UCSD-AML1 (cell line): ENCODE measurements at regions not wholly inside any gene's neighbourhood (a gene's known extent, or its start where the extent isn't known, plus 50 kb on each side); places are given as distances from the start of the nearest gene placed in this dataset.
"Not testable (repeated sequence)": the region's sequence is repeated elsewhere in the genome, so short reads cannot be mapped to it uniquely, and the experiment has no call there.

Source experiments
- DNase-seq: peaks from one replicate; lab custom pipeline; 2025; ENCODE audit not compliant: unreplicated experiment; lab: John Stamatoyannopoulos, UW

GRCh38 chr5:98179791-98180755 lies 593.4 kb upstream of the RGMB start:
- no peak for DNase-seq

GRCh38 chr5:98186128-98186527 lies 587.3 kb upstream of the RGMB start:
- DNase-seq, result no peak

GRCh38 chr5:98187945-98188344 lies 585.5 kb upstream of the RGMB start:
- no peak for DNase-seq

GRCh38 chr5:98190344-98190743 lies 583.1 kb upstream of the RGMB start:
- not testable (repeated sequence) for DNase-seq

- DNase-seq, result no peak
These were observed 579.3 kb upstream of the RGMB start for GRCh38 chr5:98193921-98194760.

- DNase-seq, result no peak
These were observed 572.5 kb upstream of the RGMB start for GRCh38 chr5:98200726-98201541.

- DNase-seq, result no peak
These were observed 568.7 kb upstream of the RGMB start for GRCh38 chr5:98204798-98205197.

- DNase-seq, result no peak
These were observed 567.6 kb upstream of the RGMB start for GRCh38 chr5:98205691-98206461.

GRCh38 chr5:98206566-98206965 lies 566.9 kb upstream of the RGMB start:
- DNase-seq, result no peak

GRCh38 chr5:98209418-98209817 lies 564.0 kb upstream of the RGMB start:
- no peak for DNase-seq

- DNase-seq, result no peak
These were observed 559.0 kb upstream of the RGMB start for GRCh38 chr5:98214240-98215051.

GRCh38 chr5:98217138-98217537 lies 556.3 kb upstream of the RGMB start:
- DNase-seq, result no peak

- DNase-seq, result no peak
These were observed 554.6 kb upstream of the RGMB start for GRCh38 chr5:98218838-98219237.

GRCh38 chr5:98227489-98227888 lies 546.0 kb upstream of the RGMB start:
- DNase-seq, result no peak

GRCh38 chr5:98231089-98231488 lies 542.4 kb upstream of the RGMB start:
- DNase-seq, result no peak

- not testable (repeated sequence) for DNase-seq
These were observed 535.7 kb upstream of the RGMB start for GRCh38 chr5:98237794-98238193.

- DNase-seq, result no peak
These were observed 529.5 kb upstream of the RGMB start for GRCh38 chr5:98243972-98244371.

- no peak for DNase-seq
These were observed 524.5 kb upstream of the RGMB start for GRCh38 chr5:98248949-98249348.

- DNase-seq, result no peak
These were observed 514.5 kb upstream of the RGMB start for GRCh38 chr5:98258939-98259338.
